ENCODE measurements at regions not wholly inside any gene's neighbourhood (a gene's known extent, or its start where the extent isn't known, plus 50 kb on each side); places are given as distances from the start of the nearest gene placed in this dataset.

GRCh38 chr21:30104241-30104640 lies 62.4 kb downstream of the CLDN17 start:
- DNase-seq (ENCODE audit: low spot score in 2 of 2), result no peak
- Histone ChIP-seq H3K27ac (no peak overlapping the region), H3K9me3 (no peaks in the 10 kb centered on the region), H3K4me3 (no peak overlapping the region), H3K4me1 (no peaks in the 10 kb centered on the region), H3K36me3 (no peaks in the 10 kb centered on the region), H3K27me3 (no peaks in the 10 kb centered on the region)
- no peak for TF ChIP-seq CTCF (IDR thresholded peaks at IDR 0.05)
- intact Hi-C loops (cut with DNase I), result no loop called here

GRCh38 chr21:30102871-30103270 lies 63.7 kb downstream of the CLDN17 start:
- DNase-seq (ENCODE audit: low spot score in 2 of 2), result no peak
- no peak overlapping the region for H3K27ac ChIP-seq
- no peak for TF ChIP-seq CTCF (IDR thresholded peaks at IDR 0.05)

GRCh38 chr21:30101967-30102366 lies 64.6 kb downstream of the CLDN17 start:
- Histone ChIP-seq H3K4me3 (no peak overlapping the region), H3K27ac (no peak overlapping the region), H3K27me3 (no peaks in the 10 kb centered on the region), H3K36me3 (no peaks in the 10 kb centered on the region), H3K4me1 (no peaks in the 10 kb centered on the region), H3K9me3 (no peaks in the 10 kb centered on the region)
- intact Hi-C loops (cut with DNase I), result no loop called here
- DNase-seq (ENCODE audit: low spot score in 2 of 2), result no peak
- TF ChIP-seq CTCF (IDR thresholded peaks at IDR 0.05), result no peak

More at GRCh38 chr21:30102871-30103270, 63.7 kb downstream of the CLDN17 start:
- H3K36me3 ChIP-seq, result no peaks in the 10 kb centered on the region
- H3K9me3 ChIP-seq, result no peaks in the 10 kb centered on the region
- no peak overlapping the region for H3K4me3 ChIP-seq
- no peaks in the 10 kb centered on the region for H3K27me3 ChIP-seq
- H3K4me1 ChIP-seq, result no peaks in the 10 kb centered on the region
- intact Hi-C loops (cut with DNase I), result no loop called here

GRCh38 chr21:30097791-30098190 lies 68.8 kb downstream of the CLDN17 start:
- Histone ChIP-seq H3K36me3 (no peaks in the 10 kb centered on the region), H3K27ac (no peak overlapping the region), H3K4me1 (no peaks in the 10 kb centered on the region), H3K9me3 (no peaks in the 10 kb centered on the region), H3K27me3 (no peaks in the 10 kb centered on the region), H3K4me3 (no peak overlapping the region)
- no peak for TF ChIP-seq CTCF (IDR thresholded peaks at IDR 0.05)
- intact Hi-C loops (cut with DNase I), result no loop called here
- no peak for DNase-seq (ENCODE audit: low spot score in 2 of 2)

GRCh38 chr21:30083225-30083945 lies 83.2 kb downstream of the CLDN17 start:
- intact Hi-C loops (cut with DNase I), result no loop called here
- TF ChIP-seq CTCF (IDR thresholded peaks at IDR 0.05), result no peak
- DNase-seq (ENCODE audit: low spot score in 2 of 2), result no peak
- Histone ChIP-seq H3K27me3 (no peaks in the 10 kb centered on the region), H3K4me1 (no peaks in the 10 kb centered on the region), H3K4me3 (no peak overlapping the region), H3K9me3 (no peaks in the 10 kb centered on the region), H3K36me3 (no peaks in the 10 kb centered on the region), H3K27ac (no peak overlapping the region)

- TF ChIP-seq CTCF (IDR thresholded peaks at IDR 0.05), result no peak
- no peaks in the 10 kb centered on the region for H3K27me3 ChIP-seq
- no peak for DNase-seq (ENCODE audit: low spot score in 2 of 2)
Observed at GRCh38 chr21:30081506-30081905, 85.1 kb downstream of the CLDN17 start.

More at GRCh38 chr21:30081506-30081905, 85.1 kb downstream of the CLDN17 start:
- intact Hi-C loops (cut with DNase I), result no loop called here
- Histone ChIP-seq H3K4me1 (no peaks in the 10 kb centered on the region), H3K27ac (no peak overlapping the region), H3K4me3 (no peak overlapping the region), H3K9me3 (no peaks in the 10 kb centered on the region), H3K36me3 (no peaks in the 10 kb centered on the region)

Measured in ascending aorta (tissue), 2 donors.